Fibroblast of lung (primary cell): ENCODE measurements at regions not wholly inside any gene's neighbourhood (a gene's known extent, or its start where the extent isn't known, plus 50 kb on each side); places are given as distances from the start of the nearest gene placed in this dataset.

Experiments
- EZH2 ChIP-seq: IDR thresholded peaks from 2 replicates; pipeline ENCODE4 v1.5.1; 2012; ENCODE audit warnings: low read length, control low read depth, mild to moderate bottlenecking; ENCODE audit errors: missing control alignments
- TF ChIP-seq, protein P1 (sequence below), 2 donors: IDR thresholded peaks in 1 of 2; conservative IDR thresholded peaks in 1 of 2; 1 replicate in 1 of 2; 2 replicates in 1 of 2; pipeline ENCODE4 v1.5.1; 2011 to 2012; ENCODE audit warnings: low read length in 2 of 2, control low read depth in 1 of 2, inconsistent platforms in 1 of 2, low read depth in 1 of 2, mild to moderate bottlenecking in 1 of 2

DNA sequence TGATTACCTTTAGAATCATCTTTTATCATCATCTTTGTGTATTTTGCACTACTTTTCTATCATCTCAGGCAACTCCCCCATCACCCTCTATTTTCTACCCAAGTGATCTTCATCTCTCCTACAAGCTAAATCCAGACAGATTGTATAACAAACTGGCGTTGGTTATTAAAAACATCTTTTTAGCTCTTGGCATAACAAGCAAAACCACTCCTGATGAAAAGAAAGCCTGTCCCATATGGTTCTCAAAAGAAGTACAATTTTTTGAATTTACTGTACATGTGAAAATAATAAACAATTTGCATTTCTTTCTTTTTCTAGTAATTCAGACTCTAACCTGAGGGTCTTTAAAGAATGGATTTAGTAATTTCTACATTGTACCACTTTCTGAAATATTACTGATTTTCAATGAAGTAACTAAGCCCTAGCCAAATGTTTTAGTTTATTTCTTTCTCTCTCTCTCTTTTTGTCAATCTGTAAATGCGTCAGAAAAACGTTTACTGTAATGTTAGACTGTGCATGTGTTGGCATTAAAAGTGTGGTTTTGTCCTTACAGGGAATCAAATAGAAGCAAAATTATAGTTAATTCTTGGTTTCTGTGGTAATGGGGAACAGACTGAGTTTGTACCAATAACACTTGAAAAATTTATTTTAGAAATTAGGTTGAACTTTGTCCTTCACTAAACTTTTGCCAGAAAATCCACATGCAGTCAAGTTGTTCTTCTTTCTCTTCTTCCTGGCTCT lies 52.5 kb upstream of the RPS23 start:
- TF ChIP-seq, protein P1, sequence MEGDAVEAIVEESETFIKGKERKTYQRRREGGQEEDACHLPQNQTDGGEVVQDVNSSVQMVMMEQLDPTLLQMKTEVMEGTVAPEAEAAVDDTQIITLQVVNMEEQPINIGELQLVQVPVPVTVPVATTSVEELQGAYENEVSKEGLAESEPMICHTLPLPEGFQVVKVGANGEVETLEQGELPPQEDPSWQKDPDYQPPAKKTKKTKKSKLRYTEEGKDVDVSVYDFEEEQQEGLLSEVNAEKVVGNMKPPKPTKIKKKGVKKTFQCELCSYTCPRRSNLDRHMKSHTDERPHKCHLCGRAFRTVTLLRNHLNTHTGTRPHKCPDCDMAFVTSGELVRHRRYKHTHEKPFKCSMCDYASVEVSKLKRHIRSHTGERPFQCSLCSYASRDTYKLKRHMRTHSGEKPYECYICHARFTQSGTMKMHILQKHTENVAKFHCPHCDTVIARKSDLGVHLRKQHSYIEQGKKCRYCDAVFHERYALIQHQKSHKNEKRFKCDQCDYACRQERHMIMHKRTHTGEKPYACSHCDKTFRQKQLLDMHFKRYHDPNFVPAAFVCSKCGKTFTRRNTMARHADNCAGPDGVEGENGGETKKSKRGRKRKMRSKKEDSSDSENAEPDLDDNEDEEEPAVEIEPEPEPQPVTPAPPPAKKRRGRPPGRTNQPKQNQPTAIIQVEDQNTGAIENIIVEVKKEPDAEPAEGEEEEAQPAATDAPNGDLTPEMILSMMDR (conservative IDR thresholded peaks at IDR 0.05 in 1 of 2, IDR thresholded peaks at IDR 0.05 in 1 of 2; ENCODE audit: low read depth in 1 of 2, low read length in 2 of 2) = no peak
- no peak for TF ChIP-seq EZH2
